Cerebellar cortex (tissue), 1 donor: ENCODE measurements at regions not wholly inside any gene's neighbourhood (a gene's known extent, or its start where the extent isn't known, plus 50 kb on each side); places are given as distances from the start of the nearest gene placed in this dataset.

ENCODE experiments used
- DNase-seq: peaks from one replicate; pipeline ENCODE4 v3.0.0-alpha.2; 2015; ENCODE audit warnings: low spot score

DNA sequence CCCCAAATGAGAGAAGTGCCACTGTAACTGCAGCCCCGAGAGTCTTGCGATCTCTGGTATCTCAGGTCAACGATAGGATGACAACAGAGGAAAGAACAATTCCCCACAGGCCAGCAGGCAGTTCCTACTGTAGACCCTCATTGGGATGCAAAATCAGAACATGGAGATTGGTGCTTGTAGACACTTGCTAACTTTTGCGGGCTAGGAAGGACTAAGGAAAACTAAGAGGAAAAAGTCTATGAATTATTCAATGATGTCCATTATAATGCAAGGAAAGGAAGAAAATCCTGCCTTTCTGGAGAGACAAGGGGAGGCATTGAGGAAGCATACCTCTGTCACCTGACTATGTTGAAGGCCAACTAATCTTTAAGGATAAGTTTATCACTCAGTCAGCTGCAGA lies 51.9 kb upstream of the CWC22 start:
- DNase-seq, result no peak

DNA sequence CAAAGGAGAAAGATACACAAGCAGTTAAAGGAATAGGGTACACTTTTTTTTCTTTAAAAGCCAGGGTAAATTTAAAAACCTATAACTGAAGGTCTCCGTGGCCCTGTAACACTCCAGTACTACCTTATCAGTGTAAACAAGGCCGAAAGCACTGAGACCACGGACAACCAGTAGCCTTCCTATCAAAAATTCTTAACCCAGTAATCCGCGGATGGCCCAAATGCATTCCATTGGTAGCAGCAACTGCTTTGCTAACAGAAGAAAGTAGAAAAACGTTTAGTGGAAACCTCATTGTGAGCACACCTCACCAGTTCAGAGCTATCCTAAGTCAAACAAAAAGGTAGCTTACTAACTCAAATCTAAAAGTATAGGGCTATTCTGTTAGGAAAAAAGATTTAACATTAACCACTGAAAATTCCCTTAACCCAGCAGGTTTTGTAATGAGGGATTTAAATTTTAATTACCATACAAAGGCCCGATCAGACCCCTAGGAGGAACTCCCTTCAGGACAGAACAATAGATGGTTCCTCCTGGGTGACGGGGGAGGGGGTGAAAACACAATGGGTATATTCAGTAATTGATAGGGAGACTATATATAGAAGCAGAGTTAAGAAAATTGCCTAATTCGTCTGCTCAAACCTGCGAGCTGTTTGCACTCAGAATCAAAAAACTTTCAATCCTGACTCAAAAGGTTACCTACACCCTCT lies 50.8 kb upstream of the CWC22 start:
- no peak for DNase-seq
